HEK293 (cell line): ENCODE measurements at regions not wholly inside any gene's neighbourhood (a gene's known extent, or its start where the extent isn't known, plus 50 kb on each side); places are given as distances from the start of the nearest gene placed in this dataset.

Experiments used
- CTCF ChIP-seq: fragments of 450-650 bp; formaldehyde crosslinking; IDR thresholded peaks from 2 replicates; pipeline ENCODE4 v1.5.1; 2016; ENCODE audit warnings: missing biosample characterization, missing genetic modification characterization
- REST ChIP-seq: fragments of 450-650 bp; formaldehyde crosslinking; IDR thresholded peaks from 2 replicates; pipeline ENCODE4 v1.5.1; 2016; ENCODE audit warnings: missing biosample characterization, missing genetic modification characterization
- ZNF112 ChIP-seq: fragments of 450-650 bp; formaldehyde crosslinking; IDR thresholded peaks from 2 replicates; pipeline ENCODE4 v1.5.0; 2017; ENCODE audit warnings: missing biosample characterization, missing genetic modification characterization
- ZNF132 ChIP-seq: fragments of 450-650 bp; formaldehyde crosslinking; IDR thresholded peaks from 2 replicates; pipeline ENCODE4 v1.5.1; 2017; ENCODE audit warnings: missing biosample characterization, missing genetic modification characterization, borderline replicate concordance
- ZNF335 ChIP-seq: fragments of 450-650 bp; formaldehyde crosslinking; conservative IDR thresholded peaks from 2 replicates; pipeline ENCODE4 v1.5.1; 2016; ENCODE audit warnings: missing biosample characterization, missing genetic modification characterization
- ZNF518A ChIP-seq: fragments of 450-650 bp; formaldehyde crosslinking; conservative IDR thresholded peaks from 2 replicates; pipeline ENCODE4 v1.5.1; 2016; ENCODE audit warnings: low read depth, missing biosample characterization, missing genetic modification characterization
- ZNF600 ChIP-seq: fragments of 450-650 bp; formaldehyde crosslinking; IDR thresholded peaks from 2 replicates; pipeline ENCODE4 v1.5.1; 2016; ENCODE audit warnings: missing biosample characterization, missing genetic modification characterization

- no peak for TF ChIP-seq ZNF132
- TF ChIP-seq ZNF335 (tag by site-specific recombination): no peak
- TF ChIP-seq ZNF518A (tag by site-specific recombination): no peak
- no peak for TF ChIP-seq ZNF112 (tag by site-specific recombination)
- no peak for TF ChIP-seq CTCF (tag by site-specific recombination)
- TF ChIP-seq REST (tag by site-specific recombination): no peak
- TF ChIP-seq ZNF600 (tag by site-specific recombination): no peak
Observed at GRCh38 chr13:32902874-32903273, 113.3 kb upstream of the KL start.
